Neuron (in vitro differentiated cells): ENCODE measurements at regions not wholly inside any gene's neighbourhood (a gene's known extent, or its start where the extent isn't known, plus 50 kb on each side); places are given as distances from the start of the nearest gene placed in this dataset.
A peak's percentile ranks its signal among the peaks of the same experiment; 100 is the strongest.
"Not testable (repeated sequence)": the region's sequence is repeated elsewhere in the genome, so short reads cannot be mapped to it uniquely, and the experiment has no call there.

Experiments used
- H2AFZ ChIP-seq: one replicate; pipeline ENCODE4 v1.6.1; 2013; ENCODE audit warnings: low read depth, mild to moderate bottlenecking, inconsistent platforms, low read length, moderate library complexity
- H3K27me3 ChIP-seq: one replicate; pipeline ENCODE4 v1.6.1; 2013; ENCODE audit warnings: low read length; ENCODE audit not compliant: insufficient read depth
- H3K36me3 ChIP-seq: one replicate; pipeline ENCODE4 v1.6.1; 2013; ENCODE audit warnings: low read length; ENCODE audit not compliant: insufficient read depth
- H3K4me1 ChIP-seq: one replicate; pipeline ENCODE4 v1.6.1; 2013; ENCODE audit warnings: low read length; ENCODE audit not compliant: insufficient read depth
- H3K4me3 ChIP-seq: 2 replicates; pipeline ENCODE4 v1.5.1; 2013; ENCODE audit warnings: mild to moderate bottlenecking, low read length, moderate library complexity
- H3K9me3 ChIP-seq: one replicate; pipeline ENCODE4 v1.6.1; 2013; ENCODE audit warnings: low read length

DNA sequence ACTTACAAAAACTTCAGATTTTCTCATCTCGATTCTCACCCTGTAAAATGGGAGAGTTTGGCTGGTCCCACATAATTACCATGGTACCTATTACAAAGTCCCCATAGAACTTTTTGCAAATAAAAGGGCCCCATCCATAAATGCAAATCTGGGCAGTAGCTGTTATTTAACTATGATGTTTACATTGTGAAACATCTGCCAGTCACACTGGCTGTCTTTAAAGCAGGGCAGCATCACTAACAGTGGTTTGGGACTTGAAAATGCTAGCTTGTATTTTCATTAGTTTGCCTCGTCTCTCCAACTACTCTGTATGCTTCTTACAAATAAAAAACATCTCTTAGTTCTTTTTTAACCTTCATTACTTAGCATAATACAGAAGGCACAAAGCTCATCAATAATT is 240.7 kb downstream of the FZD1 start:
- Histone ChIP-seq H3K4me3 (no peak overlapping the region), H3K27me3 (no peaks in the 10 kb centered on the region), H3K36me3 (no peaks in the 10 kb centered on the region), H3K4me1 (no peaks in the 10 kb centered on the region), H3K9me3 (no peaks in the 10 kb centered on the region), H2AFZ (no peak overlapping the region)

DNA sequence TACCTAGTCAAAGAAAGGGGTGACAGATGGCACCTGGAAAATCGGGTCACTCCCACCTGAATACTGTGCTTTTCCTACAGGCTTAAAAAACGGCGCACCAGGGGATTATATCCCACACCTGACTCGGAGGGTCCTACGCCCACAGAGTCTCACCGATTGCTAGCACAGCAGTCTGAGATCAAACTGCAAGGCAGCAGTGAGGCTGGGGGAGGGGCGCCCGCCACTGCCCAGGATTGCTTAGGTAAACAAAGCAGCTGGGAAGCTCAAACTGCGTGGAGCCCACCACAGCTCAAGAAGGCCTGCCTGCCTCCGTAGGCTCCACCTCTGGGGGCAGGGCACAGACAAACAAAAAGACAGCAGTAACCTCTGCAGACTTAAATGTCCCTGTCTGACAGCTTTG is 242.7 kb downstream of the FZD1 start:
- H3K4me3 ChIP-seq, result not testable (repeated sequence)

DNA sequence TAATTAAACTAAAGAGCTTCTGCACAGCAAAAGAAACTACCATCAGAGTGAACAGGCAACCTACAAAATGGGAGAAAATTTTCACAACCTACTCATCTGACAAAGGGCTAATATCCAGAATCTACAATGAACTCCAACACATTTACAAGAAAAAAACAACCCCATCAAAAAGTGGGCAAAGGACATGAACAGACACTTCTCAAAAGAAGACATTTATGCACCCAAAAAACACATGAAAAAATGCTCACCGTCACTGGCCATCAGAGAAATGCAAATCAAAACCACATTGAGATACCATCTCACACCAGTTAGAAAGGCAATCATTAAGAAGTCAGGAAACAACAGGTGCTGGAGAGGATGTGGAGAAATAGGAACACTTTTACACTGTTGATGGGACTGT is 247.6 kb downstream of the FZD1 start:
- not testable (repeated sequence) for H3K9me3 ChIP-seq, H3K36me3 ChIP-seq, H3K27me3 ChIP-seq

More for the DNA sequence above, 242.7 kb downstream of the FZD1 start:
- not testable (repeated sequence) for H2AFZ ChIP-seq, H3K36me3 ChIP-seq, H3K4me1 ChIP-seq, H3K27me3 ChIP-seq, H3K9me3 ChIP-seq

DNA sequence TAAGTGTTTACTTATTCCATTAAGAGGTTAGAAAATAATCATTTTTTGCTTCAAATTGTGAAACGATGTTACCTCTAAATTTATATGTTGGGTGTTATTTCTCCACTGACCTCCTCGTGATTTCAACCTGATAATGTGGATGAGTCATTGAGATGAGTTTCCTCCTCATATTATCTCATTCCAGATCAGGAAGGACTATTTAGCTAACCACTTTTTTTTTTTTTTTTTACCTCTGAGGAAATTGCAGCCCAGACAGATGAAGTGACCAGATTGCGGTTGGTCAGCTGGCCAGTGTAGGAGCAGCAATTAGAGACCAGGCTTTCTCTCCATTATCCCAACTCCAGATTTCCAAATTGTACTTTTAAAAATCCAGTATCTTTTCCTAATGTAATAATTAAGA is 248.7 kb downstream of the FZD1 start:
- Histone ChIP-seq H3K4me3 (no peak overlapping the region), H2AFZ (no peak overlapping the region), H3K9me3 (no peaks in the 10 kb centered on the region), H3K4me1 (peaks cover 6% of the 10 kb centered on the region), H3K27me3 (no peaks in the 10 kb centered on the region), H3K36me3 (no peaks in the 10 kb centered on the region)

More for the DNA sequence above, 247.6 kb downstream of the FZD1 start:
- H3K4me3 ChIP-seq, H2AFZ ChIP-seq, H3K4me1 ChIP-seq: not testable (repeated sequence)

DNA sequence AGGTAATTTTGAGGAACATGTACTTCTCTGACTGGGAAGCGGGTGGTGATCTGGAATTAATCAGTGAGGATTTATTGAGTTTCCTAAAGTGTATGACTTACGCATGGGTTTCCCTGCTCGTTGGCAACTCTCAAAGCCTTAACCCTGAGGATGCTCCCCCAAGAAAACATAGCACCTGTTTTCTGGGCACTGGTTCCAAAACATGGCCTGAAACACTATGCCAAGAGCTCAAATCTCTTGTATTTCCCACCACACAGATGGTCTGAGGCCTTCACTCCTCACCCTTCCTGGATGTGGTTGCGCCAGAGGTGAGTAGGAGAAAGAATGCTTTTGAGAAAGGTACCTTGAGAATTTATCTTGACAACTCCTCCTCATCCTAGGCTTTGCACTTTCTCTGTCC is 250.4 kb downstream of the FZD1 start:
- no peaks in the 10 kb centered on the region for H3K36me3 ChIP-seq
- H3K27me3 ChIP-seq, result no peaks in the 10 kb centered on the region
- H3K9me3 ChIP-seq, result no peaks in the 10 kb centered on the region
- no peak overlapping the region for H2AFZ ChIP-seq
- no peak overlapping the region for H3K4me3 ChIP-seq
- H3K4me1 ChIP-seq, result peaks cover 16% of the 10 kb centered on the region

DNA sequence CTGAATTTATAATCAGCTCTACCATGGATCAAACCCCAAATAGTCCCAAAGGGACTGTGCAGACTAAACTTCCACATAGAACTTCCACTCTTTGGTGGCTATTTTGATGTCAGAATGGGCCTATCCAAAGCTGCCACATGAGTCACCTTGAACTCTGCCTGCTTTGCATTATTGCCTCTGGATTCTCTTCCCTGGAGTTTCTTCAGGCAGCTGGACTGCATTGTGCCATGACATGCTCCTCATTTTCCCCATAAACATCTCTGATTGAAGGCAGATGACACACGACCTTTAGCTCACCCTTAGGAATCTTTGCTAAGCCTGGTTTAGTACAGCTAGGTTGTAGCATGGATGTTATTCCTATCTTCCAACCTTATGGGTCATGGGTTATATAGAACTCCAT is 251.7 kb downstream of the FZD1 start:
- Histone ChIP-seq H3K4me3 (no peak overlapping the region), H2AFZ (no peak overlapping the region), H3K36me3 (no peaks in the 10 kb centered on the region), H3K4me1 (peaks cover 24% of the 10 kb centered on the region), H3K27me3 (no peaks in the 10 kb centered on the region), H3K9me3 (no peaks in the 10 kb centered on the region)

DNA sequence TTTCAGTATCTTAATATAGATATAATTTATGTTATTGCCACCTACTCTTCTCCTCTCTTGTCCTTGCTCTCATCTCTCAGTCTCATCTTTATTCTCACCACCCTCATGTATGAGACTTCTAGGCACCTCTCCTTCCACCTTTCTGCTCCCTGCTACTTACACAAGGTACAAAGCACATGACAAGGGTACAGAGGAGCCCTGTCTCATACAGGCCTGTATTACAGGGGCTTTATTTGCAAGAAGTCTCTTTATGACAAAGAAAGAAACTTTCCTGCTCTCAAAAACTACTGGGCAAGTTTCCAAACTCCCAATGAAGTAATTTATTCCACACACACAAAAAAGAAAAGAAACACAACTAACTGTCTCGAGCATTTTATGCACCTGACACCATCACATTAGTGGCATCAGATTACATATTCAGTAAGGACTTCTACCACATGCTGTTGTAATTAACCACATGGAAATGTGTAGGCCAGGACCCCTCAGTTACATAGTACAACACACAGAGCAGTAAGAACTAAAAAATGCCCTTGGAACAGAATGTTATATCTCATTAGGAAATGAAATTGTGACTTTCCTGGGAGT is 253.1 kb downstream of the FZD1 start:
- H3K27me3 ChIP-seq, result no peaks in the 10 kb centered on the region
- H3K4me1 ChIP-seq, result peaks cover 24% of the 10 kb centered on the region
- H2AFZ ChIP-seq, result no peak overlapping the region
- H3K36me3 ChIP-seq, result no peaks in the 10 kb centered on the region
- peaks cover 3% of the 10 kb centered on the region for H3K9me3 ChIP-seq
- no peak overlapping the region for H3K4me3 ChIP-seq

DNA sequence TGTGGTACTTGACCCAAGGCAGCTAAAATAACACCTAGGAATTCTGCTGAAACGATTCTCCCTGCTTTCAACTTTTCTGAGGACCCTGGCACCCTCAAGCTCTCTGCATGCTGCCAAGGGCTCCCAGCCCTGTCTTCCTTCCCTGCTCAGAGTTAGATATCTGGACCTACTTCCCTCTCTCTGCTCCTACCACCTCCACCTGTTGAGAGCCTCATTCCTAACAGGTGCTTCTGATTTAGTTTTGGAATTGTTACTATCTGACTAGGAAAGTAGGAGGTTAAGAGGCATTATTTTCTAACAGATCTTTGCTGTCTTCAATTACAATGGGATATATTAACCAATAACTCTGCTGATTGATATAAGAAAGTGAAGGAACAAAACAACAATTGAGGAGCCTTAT is 253.8 kb downstream of the FZD1 start:
- H3K4me1 ChIP-seq, result peaks cover 24% of the 10 kb centered on the region
- no peaks in the 10 kb centered on the region for H3K36me3 ChIP-seq
- no peaks in the 10 kb centered on the region for H3K27me3 ChIP-seq
- no peak overlapping the region for H2AFZ ChIP-seq
- H3K4me3 ChIP-seq, result no peak overlapping the region
- peaks cover 3% of the 10 kb centered on the region for H3K9me3 ChIP-seq

DNA sequence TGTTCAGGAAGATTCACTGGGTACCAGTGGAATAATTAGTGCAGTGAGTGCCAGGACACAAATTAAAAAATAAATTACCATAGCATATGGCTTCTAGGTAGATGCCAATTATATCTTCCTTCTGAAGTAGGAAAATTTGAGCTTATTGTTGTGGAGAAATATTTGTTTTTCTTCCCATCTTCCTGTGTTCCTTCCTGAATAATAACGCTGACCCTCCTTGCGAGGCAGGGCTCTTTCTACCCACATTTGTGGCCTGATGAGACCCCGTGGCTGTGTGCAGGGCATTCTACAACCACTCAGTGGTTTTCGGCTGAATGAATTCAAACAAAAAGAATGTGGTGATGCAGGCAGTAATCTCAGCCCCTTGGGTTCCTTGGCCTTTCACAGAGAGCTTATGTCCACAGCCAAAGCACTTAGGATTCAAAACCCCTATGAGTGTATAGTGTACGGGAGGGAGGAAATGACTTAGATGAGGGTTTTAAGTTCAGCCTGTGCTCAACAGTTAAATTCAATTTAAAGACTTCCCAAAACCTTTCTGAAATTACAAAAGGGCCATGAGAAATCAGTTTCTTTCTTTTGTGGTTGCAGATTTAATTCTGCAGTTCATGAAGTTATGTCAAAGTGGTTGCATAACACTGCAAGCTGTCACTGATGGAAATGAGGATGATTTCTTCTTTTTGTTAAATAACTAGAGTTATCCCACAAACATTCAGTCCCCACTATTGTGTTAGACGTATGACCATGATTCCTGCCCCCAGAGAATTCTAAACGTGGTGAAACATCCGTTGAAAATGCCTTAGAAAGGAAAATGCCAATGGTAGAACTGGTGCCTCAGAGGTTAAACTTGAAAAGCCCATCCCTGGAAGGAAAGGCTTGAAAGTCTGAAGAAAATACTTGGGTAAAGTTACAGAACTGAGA is 255.3 kb downstream of the FZD1 start:
- Histone ChIP-seq H3K36me3 (no peaks in the 10 kb centered on the region), H3K4me3 (peak overlapping the region; percentile 3), H3K4me1 (peaks cover 24% of the 10 kb centered on the region), H3K27me3 (no peaks in the 10 kb centered on the region), H3K9me3 (peaks cover 3% of the 10 kb centered on the region), H2AFZ (peak overlapping the region; percentile 37)

DNA sequence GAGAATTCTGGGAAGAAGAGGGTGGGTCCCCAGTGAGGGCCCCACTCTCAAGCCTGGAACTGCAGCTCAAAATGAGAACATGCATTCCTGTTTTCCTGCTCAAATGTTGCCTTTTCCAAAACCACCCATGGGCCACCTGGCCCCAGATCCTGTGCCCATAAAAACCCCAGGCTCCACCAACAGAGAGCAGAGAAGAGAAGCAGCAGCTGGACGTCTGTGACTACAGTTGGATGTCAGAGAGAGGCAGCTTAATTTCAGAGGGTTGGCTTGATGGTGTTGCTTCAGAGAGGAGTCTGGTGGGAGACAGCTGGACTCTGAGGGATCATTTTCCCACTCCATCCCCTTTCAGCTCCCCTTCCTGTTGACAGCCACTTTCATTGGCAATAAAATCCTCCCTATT is 256.4 kb downstream of the FZD1 start:
- no peaks in the 10 kb centered on the region for H3K36me3 ChIP-seq
- peaks cover 24% of the 10 kb centered on the region for H3K4me1 ChIP-seq
- no peaks in the 10 kb centered on the region for H3K27me3 ChIP-seq
- no peak overlapping the region for H2AFZ ChIP-seq
- H3K4me3 ChIP-seq, result no peak overlapping the region
- H3K9me3 ChIP-seq, result peaks cover 3% of the 10 kb centered on the region

DNA sequence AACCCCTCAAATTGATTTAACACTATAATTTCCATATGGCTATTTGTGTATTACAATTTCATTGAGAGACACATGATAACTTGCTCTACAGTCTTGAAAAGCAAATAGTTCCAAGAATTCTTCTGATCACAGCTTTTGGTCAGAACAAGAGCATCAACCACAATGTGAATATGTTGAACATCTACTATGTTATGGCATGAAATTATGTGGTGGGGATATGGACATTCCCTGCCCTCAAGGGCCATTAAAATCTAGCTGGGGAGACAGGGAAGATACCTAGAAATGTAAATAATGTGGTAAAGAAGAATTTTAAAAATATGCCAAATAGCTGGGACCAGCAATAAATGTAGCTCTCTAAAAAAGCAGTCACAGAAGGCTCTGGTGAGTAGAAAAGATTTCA is 262.2 kb downstream of the FZD1 start:
- Histone ChIP-seq H3K36me3 (no peaks in the 10 kb centered on the region), H3K9me3 (peaks cover 3% of the 10 kb centered on the region), H3K4me1 (no peaks in the 10 kb centered on the region), H3K27me3 (no peaks in the 10 kb centered on the region), H3K4me3 (no peak overlapping the region), H2AFZ (no peak overlapping the region)

DNA sequence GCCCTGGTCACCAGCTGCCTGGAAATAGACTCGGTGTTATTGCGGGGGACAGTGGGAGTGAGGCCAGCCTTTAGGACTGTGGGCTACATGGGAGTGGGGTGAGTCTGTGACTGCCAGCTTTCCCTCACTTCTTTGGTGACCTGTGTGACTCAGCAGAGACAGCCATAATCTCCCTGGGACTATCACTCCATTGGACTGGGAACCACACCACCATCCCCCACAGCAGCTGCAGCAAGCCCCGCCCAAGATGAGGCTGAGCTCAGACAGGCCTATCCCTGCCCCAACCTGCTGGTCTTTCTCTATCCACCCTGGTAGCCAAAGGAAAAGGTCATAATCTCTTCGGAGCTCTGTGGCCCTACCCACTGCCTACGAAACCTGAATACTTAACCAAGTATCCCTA is 263.2 kb downstream of the FZD1 start:
- H3K4me3 ChIP-seq, result no peak overlapping the region
- H3K27me3 ChIP-seq, result no peaks in the 10 kb centered on the region
- H3K36me3 ChIP-seq, result no peaks in the 10 kb centered on the region
- no peaks in the 10 kb centered on the region for H3K4me1 ChIP-seq
- no peak overlapping the region for H2AFZ ChIP-seq
- H3K9me3 ChIP-seq, result peaks cover 3% of the 10 kb centered on the region

DNA sequence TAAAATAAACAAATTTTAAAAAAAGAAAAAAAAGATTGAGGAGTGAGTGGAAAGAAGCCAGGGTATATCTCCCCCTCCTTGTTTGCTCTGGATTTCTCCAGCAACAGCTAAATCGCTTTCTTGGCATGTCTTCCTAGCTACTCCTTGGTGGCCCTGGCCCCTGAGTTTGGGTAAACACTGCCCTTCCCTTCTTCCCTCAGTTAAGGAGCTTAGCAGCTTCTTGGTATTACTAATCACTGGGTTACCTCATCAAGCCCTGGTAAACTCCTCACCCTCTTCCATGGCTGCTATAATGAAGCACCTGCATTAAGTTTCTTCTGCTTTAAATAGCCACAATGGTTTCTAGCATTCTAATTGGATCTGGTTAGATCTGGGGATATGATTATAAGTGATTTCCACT is 269.8 kb downstream of the FZD1 start:
- Histone ChIP-seq H3K27me3 (no peaks in the 10 kb centered on the region), H3K4me3 (no peak overlapping the region), H3K36me3 (no peaks in the 10 kb centered on the region), H2AFZ (no peak overlapping the region), H3K9me3 (no peaks in the 10 kb centered on the region), H3K4me1 (peaks cover 5% of the 10 kb centered on the region)
